OCI-M2 (cell line): ENCODE measurements at regions not wholly inside any gene's neighbourhood (a gene's known extent, or its start where the extent isn't known, plus 50 kb on each side); places are given as distances from the start of the nearest gene placed in this dataset.

Experiments used
- DNase-seq: peaks from one replicate; lab custom pipeline; 2025; ENCODE audit not compliant: unreplicated experiment; lab: John Stamatoyannopoulos, UW

- no peak for DNase-seq
Observed at GRCh38 chr18:78711316-78711715, 268.3 kb upstream of the SALL3 start.

GRCh38 chr18:78711971-78712370, 267.6 kb upstream of the SALL3 start:
- no peak for DNase-seq

GRCh38 chr18:78713069-78713468, 266.5 kb upstream of the SALL3 start:
- DNase-seq = peak; percentile 0

- DNase-seq = no peak
Observed at GRCh38 chr18:78713726-78714125, 265.9 kb upstream of the SALL3 start.

GRCh38 chr18:78716022-78716421, 263.6 kb upstream of the SALL3 start:
- DNase-seq = no peak

GRCh38 chr18:78716581-78716980, 263.0 kb upstream of the SALL3 start:
- DNase-seq = no peak

- DNase-seq = no peak
Observed at GRCh38 chr18:78717051-78717765, 262.4 kb upstream of the SALL3 start.

- no peak for DNase-seq
Observed at GRCh38 chr18:78717766-78718150, 261.9 kb upstream of the SALL3 start.

GRCh38 chr18:78719821-78720220, 259.8 kb upstream of the SALL3 start:
- no peak for DNase-seq

- no peak for DNase-seq
Observed at GRCh38 chr18:78720456-78721237, 259.0 kb upstream of the SALL3 start.

- no peak for DNase-seq
Observed at GRCh38 chr18:78721238-78721875, 258.3 kb upstream of the SALL3 start.

- DNase-seq = no peak
Observed at GRCh38 chr18:78721981-78722380, 257.6 kb upstream of the SALL3 start.

GRCh38 chr18:78722386-78722785, 257.2 kb upstream of the SALL3 start:
- no peak for DNase-seq

GRCh38 chr18:78722929-78723710, 256.5 kb upstream of the SALL3 start:
- no peak for DNase-seq

- DNase-seq = no peak
Observed at GRCh38 chr18:78724214-78724914, 255.3 kb upstream of the SALL3 start.

GRCh38 chr18:78725426-78725825, 254.2 kb upstream of the SALL3 start:
- DNase-seq = no peak

- no peak for DNase-seq
Observed at GRCh38 chr18:78726326-78727056, 253.1 kb upstream of the SALL3 start.

GRCh38 chr18:78727057-78727739, 252.4 kb upstream of the SALL3 start:
- DNase-seq = no peak
